Esophagus (tissue), 2 donors: ENCODE measurements at regions not wholly inside any gene's neighbourhood (a gene's known extent, or its start where the extent isn't known, plus 50 kb on each side); places are given as distances from the start of the nearest gene placed in this dataset.

ENCODE experiments used
- H3K27ac ChIP-seq, 2 donors: one replicate each; pipeline ENCODE4 v1.5.1; 2013; ENCODE audit warnings: low read depth in 2 of 2, mild to moderate bottlenecking in 2 of 2, inconsistent platforms in 1 of 2, low read length in 1 of 2, moderate library complexity in 1 of 2
- H3K27me3 ChIP-seq, 2 donors: one replicate each; pipeline ENCODE4 v1.6.1; 2013; ENCODE audit warnings: low read length in 2 of 2, control low read depth in 1 of 2, mild to moderate bottlenecking in 1 of 2; ENCODE audit not compliant: insufficient read depth in 2 of 2, control insufficient read depth in 1 of 2
- H3K36me3 ChIP-seq, 2 donors: one replicate each; pipeline ENCODE4 v1.6.1; 2013; ENCODE audit warnings: low read length in 1 of 2; ENCODE audit not compliant: control insufficient read depth in 2 of 2, insufficient read depth in 2 of 2
- H3K4me1 ChIP-seq, 2 donors: one replicate each; pipeline ENCODE4 v1.6.1; 2013; ENCODE audit warnings: low read length in 1 of 2; ENCODE audit not compliant: control insufficient read depth in 2 of 2, insufficient read depth in 2 of 2
- H3K4me3 ChIP-seq, 2 donors: one replicate each; pipeline ENCODE4 v1.5.1; 2013; ENCODE audit warnings: low read length in 2 of 2, mild to moderate bottlenecking in 2 of 2, low read depth in 1 of 2, moderate library complexity in 1 of 2
- H3K9me3 ChIP-seq, 2 donors: one replicate each; pipeline ENCODE4 v1.6.1; 2013; ENCODE audit warnings: mild to moderate bottlenecking in 2 of 2, low read depth in 1 of 2, low read length in 1 of 2, moderate library complexity in 1 of 2; ENCODE audit not compliant: control insufficient read depth in 2 of 2, insufficient read depth in 1 of 2
- WGBS, 2 donors: extraction: QIAGEN DNeasy Blood & Tissue Kit; methylation state at CpG; one replicate each; pipeline ENCODE4 v1.1.7; 2013; 5-methylcytosine and 5-hydroxymethylcytosine counted together
- donor health status: healthy with polysubstance abuse.
- donor health status: Bipolar disorder and iron deficiency.

GRCh38 chr5:3854188-3854821 lies 258.7 kb downstream of the IRX1 start:
- Histone ChIP-seq H3K4me3 (no peak overlapping the region), H3K27ac (no peak overlapping the region), H3K9me3 (no peaks in the 10 kb centered on the region), H3K4me1 (no peaks in the 10 kb centered on the region), H3K36me3 (no peaks in the 10 kb centered on the region), H3K27me3 (no peaks in the 10 kb centered on the region)
- 70 to 83% methylated on average over 30 of the region's 30 CpGs for WGBS, 2 donors

- H3K36me3 ChIP-seq = no peaks in the 10 kb centered on the region
- H3K4me1 ChIP-seq = no peaks in the 10 kb centered on the region
- no peaks in the 10 kb centered on the region for H3K27me3 ChIP-seq
- no peak overlapping the region for H3K27ac ChIP-seq
- 84 to 87% methylated on average over 6 of the region's 6 CpGs for WGBS, 2 donors
- H3K4me3 ChIP-seq = no peak overlapping the region
- no peaks in the 10 kb centered on the region for H3K9me3 ChIP-seq
Observed at GRCh38 chr5:3856036-3856435, 260.4 kb downstream of the IRX1 start.

DNA sequence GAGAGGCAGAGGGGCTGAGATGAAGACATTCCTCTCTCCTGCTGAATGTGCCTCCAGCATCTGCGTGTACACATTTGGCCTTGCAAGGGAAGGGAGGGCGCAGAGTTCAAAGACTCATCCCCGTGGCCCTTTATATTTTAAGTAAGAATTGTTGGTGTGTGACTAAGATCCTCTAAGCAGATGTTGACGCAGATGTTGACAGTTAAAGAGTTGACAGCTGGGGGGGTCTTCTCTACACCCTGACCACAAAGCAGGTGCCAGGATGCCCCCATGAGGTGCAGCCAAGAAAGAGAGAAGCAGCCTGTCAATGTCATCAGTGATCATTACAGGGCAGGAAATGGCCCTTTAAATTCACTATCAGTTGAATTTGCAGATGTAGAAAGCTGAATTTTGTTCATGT lies 262.9 kb downstream of the IRX1 start:
- WGBS, 2 donors = 49 to 60% methylated on average over 4 of the region's 4 CpGs
- H3K27me3 ChIP-seq = no peaks in the 10 kb centered on the region
- H3K27ac ChIP-seq = no peak overlapping the region
- H3K4me3 ChIP-seq = no peak overlapping the region
- no peaks in the 10 kb centered on the region for H3K36me3 ChIP-seq
- H3K4me1 ChIP-seq = no peaks in the 10 kb centered on the region
- H3K9me3 ChIP-seq = no peaks in the 10 kb centered on the region

DNA sequence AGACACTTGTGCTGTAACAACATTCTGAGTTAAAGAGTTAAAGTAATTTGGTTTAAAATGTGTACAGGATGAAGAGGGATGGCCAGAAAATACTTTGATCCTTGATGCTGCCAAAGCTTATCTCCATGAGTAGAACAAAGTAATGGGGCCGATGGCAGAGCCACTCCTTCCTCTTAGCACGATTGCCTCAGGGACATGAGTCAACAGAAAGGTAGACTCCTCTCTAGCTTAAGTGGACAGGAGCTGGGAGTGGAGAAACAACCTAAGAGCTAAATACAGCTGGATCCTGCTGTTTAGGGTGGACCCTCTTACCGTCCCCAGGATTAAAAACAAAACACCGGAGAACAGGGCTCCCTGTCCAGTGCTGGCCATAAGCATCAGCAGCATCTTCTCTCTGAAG lies 267.3 kb downstream of the IRX1 start:
- H3K4me1 ChIP-seq = no peaks in the 10 kb centered on the region
- peaks cover 0 to 2% of the 10 kb centered on the region in 2 donors for H3K9me3 ChIP-seq
- no peak overlapping the region for H3K4me3 ChIP-seq
- no peaks in the 10 kb centered on the region for H3K27me3 ChIP-seq
- no peak overlapping the region for H3K27ac ChIP-seq
- 66 to 67% methylated on average over 4 of the region's 4 CpGs for WGBS, 2 donors
- H3K36me3 ChIP-seq = no peaks in the 10 kb centered on the region

GRCh38 chr5:3875144-3875543 lies 279.5 kb downstream of the IRX1 start:
- 82 to 85% methylated on average over 10 of the region's 10 CpGs for WGBS, 2 donors
- no peaks in the 10 kb centered on the region for H3K27me3 ChIP-seq
- H3K36me3 ChIP-seq = no peaks in the 10 kb centered on the region

DNA sequence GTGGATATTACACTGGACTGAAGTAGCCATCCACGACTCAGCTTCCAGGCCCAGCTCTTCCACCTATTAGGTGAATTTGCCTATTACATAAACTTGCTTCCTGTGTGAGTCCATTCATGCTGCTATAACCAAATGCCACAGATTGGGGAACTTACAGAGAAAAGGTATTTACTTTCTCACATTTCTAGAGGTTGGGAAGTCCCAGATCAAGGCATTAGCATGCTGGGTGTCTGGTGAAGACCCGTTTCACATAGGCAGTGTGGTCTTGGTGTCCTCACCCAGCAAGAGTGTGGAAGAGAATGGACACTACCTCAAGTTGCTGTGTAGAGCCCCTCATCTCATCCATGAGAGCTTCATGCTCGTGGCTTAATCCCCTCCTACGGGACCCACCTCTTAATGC lies 282.6 kb downstream of the IRX1 start:
- no peak overlapping the region for H3K27ac ChIP-seq
- H3K4me3 ChIP-seq = no peak overlapping the region
- H3K9me3 ChIP-seq = peaks cover 2 to 3% of the 10 kb centered on the region in 2 donors
- H3K4me1 ChIP-seq = no peaks in the 10 kb centered on the region
- WGBS, 2 donors = 66 to 77% methylated on average over 4 of the region's 4 CpGs
- no peaks in the 10 kb centered on the region for H3K36me3 ChIP-seq
- no peaks in the 10 kb centered on the region for H3K27me3 ChIP-seq

More at GRCh38 chr5:3875144-3875543, 279.5 kb downstream of the IRX1 start:
- Histone ChIP-seq H3K9me3 (peaks cover 2% of the 10 kb centered on the region in 2 donors), H3K4me1 (no peaks in the 10 kb centered on the region), H3K4me3 (no peak overlapping the region), H3K27ac (no peak overlapping the region)

GRCh38 chr5:3883040-3883439 lies 287.4 kb downstream of the IRX1 start:
- no peaks in the 10 kb centered on the region for H3K36me3 ChIP-seq
- H3K27ac ChIP-seq = no peak overlapping the region
- whole genome bisulfite sequencing, 2 donors = 80 to 81% methylated on average over 11 of the region's 11 CpGs
- no peak overlapping the region for H3K4me3 ChIP-seq
- H3K27me3 ChIP-seq = no peaks in the 10 kb centered on the region
- peaks cover 2 to 3% of the 10 kb centered on the region in 2 donors for H3K9me3 ChIP-seq
- no peaks in the 10 kb centered on the region for H3K4me1 ChIP-seq

GRCh38 chr5:3886524-3887451 lies 291.2 kb downstream of the IRX1 start:
- no peak overlapping the region for H3K27ac ChIP-seq
- 54 to 57% methylated on average over 9 of the region's 9 CpGs for WGBS, 2 donors

DNA sequence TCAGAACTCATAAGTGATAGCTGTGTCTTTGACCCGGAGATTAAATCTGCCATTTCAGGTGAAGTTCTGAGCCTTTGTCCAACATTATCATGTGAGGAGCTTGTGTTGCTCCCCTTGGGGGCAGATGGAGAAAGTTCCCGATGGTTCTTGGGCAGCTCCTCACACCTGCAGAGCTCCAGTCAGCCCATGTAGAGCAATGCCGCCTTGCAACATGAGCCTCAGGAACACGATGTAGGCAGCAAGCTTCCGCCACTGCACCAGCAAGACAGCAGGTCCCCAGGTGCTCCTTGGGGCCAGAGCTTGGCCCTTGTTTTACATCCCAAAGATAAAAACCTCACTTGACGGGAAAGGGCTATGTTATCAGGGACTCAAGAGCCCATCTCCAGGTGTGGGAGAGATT lies 292.7 kb downstream of the IRX1 start:
- WGBS, 2 donors = 88% methylated on average over 6 of the region's 6 CpGs
- Histone ChIP-seq H3K27me3 (no peaks in the 10 kb centered on the region), H3K36me3 (no peaks in the 10 kb centered on the region), H3K9me3 (no peaks in the 10 kb centered on the region), H3K4me3 (no peak overlapping the region), H3K27ac (no peak overlapping the region), H3K4me1 (no peaks in the 10 kb centered on the region)

More at GRCh38 chr5:3886524-3887451, 291.2 kb downstream of the IRX1 start:
- Histone ChIP-seq H3K4me1 (no peaks in the 10 kb centered on the region), H3K9me3 (peaks cover 0 to 2% of the 10 kb centered on the region in 2 donors), H3K4me3 (no peak overlapping the region), H3K27me3 (no peaks in the 10 kb centered on the region), H3K36me3 (no peaks in the 10 kb centered on the region)
